ENCODE measurements at regions not wholly inside any gene's neighbourhood (a gene's known extent, or its start where the extent isn't known, plus 50 kb on each side); places are given as distances from the start of the nearest gene placed in this dataset.

DNA sequence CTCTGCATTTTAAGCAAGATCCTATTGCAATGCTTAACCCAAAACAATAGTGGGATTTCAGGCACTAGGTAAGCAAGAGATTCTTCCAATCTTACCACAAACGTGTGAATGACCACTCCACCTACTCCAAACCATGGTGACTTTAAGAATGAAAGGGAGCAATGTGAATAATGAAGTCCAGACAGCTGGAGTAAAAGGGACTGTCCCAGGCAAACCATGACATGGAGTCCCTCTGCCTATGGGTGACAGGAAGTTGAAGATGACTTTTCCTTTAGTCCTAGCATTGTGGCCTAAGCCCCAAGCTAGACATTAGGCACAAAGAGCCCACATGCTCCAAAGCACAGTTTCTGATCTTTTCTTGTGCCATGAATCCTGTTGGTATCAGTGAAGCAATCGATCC, 179.0 kb downstream of the SHQ1 start:
- no peak for TF ChIP-seq POLR2A (IDR thresholded peaks at IDR 0.05)
- TF ChIP-seq, protein P1, sequence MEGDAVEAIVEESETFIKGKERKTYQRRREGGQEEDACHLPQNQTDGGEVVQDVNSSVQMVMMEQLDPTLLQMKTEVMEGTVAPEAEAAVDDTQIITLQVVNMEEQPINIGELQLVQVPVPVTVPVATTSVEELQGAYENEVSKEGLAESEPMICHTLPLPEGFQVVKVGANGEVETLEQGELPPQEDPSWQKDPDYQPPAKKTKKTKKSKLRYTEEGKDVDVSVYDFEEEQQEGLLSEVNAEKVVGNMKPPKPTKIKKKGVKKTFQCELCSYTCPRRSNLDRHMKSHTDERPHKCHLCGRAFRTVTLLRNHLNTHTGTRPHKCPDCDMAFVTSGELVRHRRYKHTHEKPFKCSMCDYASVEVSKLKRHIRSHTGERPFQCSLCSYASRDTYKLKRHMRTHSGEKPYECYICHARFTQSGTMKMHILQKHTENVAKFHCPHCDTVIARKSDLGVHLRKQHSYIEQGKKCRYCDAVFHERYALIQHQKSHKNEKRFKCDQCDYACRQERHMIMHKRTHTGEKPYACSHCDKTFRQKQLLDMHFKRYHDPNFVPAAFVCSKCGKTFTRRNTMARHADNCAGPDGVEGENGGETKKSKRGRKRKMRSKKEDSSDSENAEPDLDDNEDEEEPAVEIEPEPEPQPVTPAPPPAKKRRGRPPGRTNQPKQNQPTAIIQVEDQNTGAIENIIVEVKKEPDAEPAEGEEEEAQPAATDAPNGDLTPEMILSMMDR (IDR thresholded peaks at IDR 0.05 in 4 of 5, conservative IDR thresholded peaks at IDR 0.05 in 1 of 5): no peak

All from gastrocnemius medialis (tissue), 4 donors.